ENCODE measurements at regions not wholly inside any gene's neighbourhood (a gene's known extent, or its start where the extent isn't known, plus 50 kb on each side); places are given as distances from the start of the nearest gene placed in this dataset.

GRCh38 chr2:236745420-236746210 is 176.0 kb downstream of the ACKR3 start:
- intact Hi-C loops (cut with micrococcal nuclease) (no loop called here), in situ Hi-C loops (cut with MboI) (no loop called here)
- H3K9ac ChIP-seq (ENCODE audit: insufficient read depth in 1 of 2, low read depth in 2 of 2, low read length in 2 of 2) = no peak overlapping the region
- WGBS (ENCODE audit: insufficient coverage, low coverage, missing lambda C conversion rate) = 0% methylated on average over 4 of the region's 5 CpGs
- no peak overlapping the region for H3K4me3 ChIP-seq
- no peaks in the 10 kb centered on the region for H3K36me3 ChIP-seq (ENCODE audit: control insufficient read depth, insufficient read depth, low read length)
- no peak overlapping the region for H3K4me2 ChIP-seq (ENCODE audit: insufficient read depth, low read length)
- H2AFZ ChIP-seq (ENCODE audit: low read depth, low read length) = no peak overlapping the region
- TF ChIP-seq ZZZ3 (IDR thresholded peaks at IDR 0.05) = no peak
- TF ChIP-seq ZNF79 (CRISPR knock-in tag; IDR thresholded peaks at IDR 0.05; ENCODE audit: low read depth) = no peak
- no peak for TF ChIP-seq ILF3 (IDR thresholded peaks at IDR 0.05; ENCODE audit: borderline replicate concordance)
- no peak for TF ChIP-seq THRB (CRISPR knock-in tag; conservative IDR thresholded peaks at IDR 0.05)
- no peak for TF ChIP-seq TSC22D4 (tag; IDR thresholded peaks at IDR 0.05)
- TF ChIP-seq ATF4 (CRISPR knock-in tag; IDR thresholded peaks at IDR 0.05) = no peak
- no peak for DNase-seq (ENCODE audit: extremely low read depth in 1 of 4, low spot score in 3 of 4)
- POLR2A ChIA-PET = no interaction called here
- peaks cover 7% of the 10 kb centered on the region; the same call in 1 of the 2 replicates for H4K20me1 ChIP-seq (replicated peaks; ENCODE audit: control insufficient read depth, insufficient read depth, low read length)
- ATAC-seq = no peak
- no peaks in the 10 kb centered on the region for H3K79me2 ChIP-seq (ENCODE audit: control insufficient read depth, insufficient read depth, low read length)
- H3K27me3 ChIP-seq (ENCODE audit: control insufficient read depth in 2 of 2, insufficient read depth in 2 of 2, low read length in 2 of 2) = peaks cover 0 to 16% of the 10 kb centered on the region in 2 experiments; a peak in 1 of 5 replicates
- CTCF ChIA-PET (ENCODE audit: low intra/inter-chr PET ratio) = no interaction called here
- no peaks in the 10 kb centered on the region for H3K9me3 ChIP-seq (replicated peaks; ENCODE audit: control insufficient read depth, insufficient read depth, low read depth, low read length)
- BruUV-seq (replicated peaks) = no TSS peak
- no peaks in the 10 kb centered on the region for H3K9me1 ChIP-seq (ENCODE audit: control insufficient read depth, insufficient read depth, low read length)
- FAIRE-seq = no peak
- no peaks in the 10 kb centered on the region for H3K4me1 ChIP-seq (replicated peaks in 1 of 2; ENCODE audit: control insufficient read depth in 2 of 2, insufficient read depth in 2 of 2, low read length in 2 of 2)
- no peak overlapping the region for H3K27ac ChIP-seq (ENCODE audit: extremely low read depth, low read depth, low read length)

All from K562 (cell line).